IMR-90 (cell line): ENCODE measurements at regions not wholly inside any gene's neighbourhood (a gene's known extent, or its start where the extent isn't known, plus 50 kb on each side); places are given as distances from the start of the nearest gene placed in this dataset.

ENCODE experiments used
- ATAC-seq: fragments of 200-7000 bp; cut with Tn5 transposase; 2 replicates; pipeline ENCODE4 v1.9.1; 2020; ENCODE audit warnings: low read depth, mild to moderate bottlenecking, moderate library complexity
- BruUV-seq: library from RNA; stranded (reverse); fragments of 400-500 nt; replicated peaks from 2 replicates; lab custom pipeline; 2021; lab: Mats Ljungman, UMichigan
- CTCF ChIA-PET: fragments of 300-600 bp; formaldehyde crosslinking; extraction: SDS; loops from one replicate; lab custom pipeline; 2021; ENCODE audit warnings: antibody characterized with exemption; lab: Yijun Ruan, JAX
- POLR2A ChIA-PET: fragments of 300-600 bp; sonication (Branson Sonifier 250); formaldehyde crosslinking; loops from one replicate; lab custom pipeline; 2022; ENCODE audit warnings: antibody characterized with exemption; ENCODE audit not compliant: unreplicated experiment; lab: Charles Lee
- DNase-seq: peaks from one replicate; pipeline ENCODE4 v3.0.0; 2013
- H2AFZ ChIP-seq: replicated peaks from 2 replicates; pipeline ENCODE3; 2013; ENCODE audit warnings: low read length, mild to moderate bottlenecking; ENCODE audit not compliant: poor library complexity
- H2AK5ac ChIP-seq: 2 replicates; pipeline ENCODE4 v1.6.1; 2013; ENCODE audit warnings: low read depth, low read length, inconsistent platforms
- H2AK9ac ChIP-seq: replicated peaks from 2 replicates; pipeline ENCODE3; 2013; ENCODE audit warnings: mild to moderate bottlenecking, low read depth, low read length, moderate library complexity; ENCODE audit not compliant: poor library complexity
- H2BK120ac ChIP-seq: 2 replicates; pipeline ENCODE4 v1.6.1; 2013; ENCODE audit warnings: low read depth, low read length, inconsistent platforms
- H2BK15ac ChIP-seq: 3 replicates; pipeline ENCODE4 v1.6.1; 2013; ENCODE audit warnings: low read depth, low read length, inconsistent platforms
- H2BK20ac ChIP-seq: 2 replicates; pipeline ENCODE4 v1.6.1; 2013; ENCODE audit warnings: low read depth, mild to moderate bottlenecking, inconsistent platforms, low read length, moderate library complexity
- H2BK5ac ChIP-seq: 2 replicates; pipeline ENCODE4 v1.6.1; 2013; ENCODE audit warnings: mild to moderate bottlenecking, low read depth, low read length, inconsistent platforms; ENCODE audit not compliant: poor library complexity, severe bottlenecking
- H3K14ac ChIP-seq: replicated peaks from 2 replicates; pipeline ENCODE4 v1.6.1; 2013; ENCODE audit warnings: low read depth, low read length, inconsistent platforms
- H3K18ac ChIP-seq: 2 replicates; pipeline ENCODE4 v1.6.1; 2013; ENCODE audit warnings: low read depth, low read length, control low read depth
- H3K23ac ChIP-seq: 2 replicates; pipeline ENCODE4 v1.6.1; 2013; ENCODE audit warnings: low read depth, low read length, inconsistent platforms
- H3K27ac ChIP-seq: 2 replicates; pipeline ENCODE4 v1.5.1; 2013; ENCODE audit warnings: mild to moderate bottlenecking, control low read depth, low read length; ENCODE audit not compliant: insufficient read depth
- H3K27me3 ChIP-seq: 2 replicates; pipeline ENCODE4 v1.6.1; 2013; ENCODE audit warnings: low read length; ENCODE audit not compliant: control insufficient read depth, insufficient read depth
- H3K36me3 ChIP-seq: 2 replicates; pipeline ENCODE4 v1.6.1; 2013; ENCODE audit warnings: low read length, mixed read lengths; ENCODE audit not compliant: control insufficient read depth, insufficient read depth
- H3K4ac ChIP-seq: 2 replicates; pipeline ENCODE4 v1.6.1; 2013; ENCODE audit warnings: low read depth, low read length, inconsistent platforms
- H3K4me1 ChIP-seq: 2 replicates; pipeline ENCODE4 v1.6.1; 2013; ENCODE audit warnings: low read length, mixed read lengths; ENCODE audit not compliant: control insufficient read depth, insufficient read depth
- H3K4me2 ChIP-seq: 2 replicates; pipeline ENCODE4 v1.6.1; 2013; ENCODE audit warnings: low read depth, mild to moderate bottlenecking, control low read depth, low read length, moderate library complexity
- H3K4me3 ChIP-seq: 2 replicates; pipeline ENCODE4 v1.5.1; 2013; ENCODE audit warnings: low read depth, mild to moderate bottlenecking, control low read depth, low read length, moderate library complexity; ENCODE audit not compliant: insufficient read depth
- H3K56ac ChIP-seq: 2 replicates; pipeline ENCODE4 v1.6.1; 2013; ENCODE audit warnings: low read length, inconsistent platforms; ENCODE audit not compliant: insufficient read depth; ENCODE audit errors: extremely low read depth
- H3K79me1 ChIP-seq, 2 experiments: 2 replicates each; pipeline ENCODE4 v1.6.1; 2013; ENCODE audit warnings: low read length in 2 of 2, inconsistent platforms in 1 of 2, low read depth in 1 of 2
- H3K9ac ChIP-seq: 2 replicates; pipeline ENCODE4 v1.6.1; 2013; ENCODE audit warnings: low read depth, low read length, control low read depth
- H3K9me1 ChIP-seq: 2 replicates; pipeline ENCODE4 v1.6.1; 2013; ENCODE audit warnings: low read length, inconsistent platforms; ENCODE audit not compliant: insufficient read depth
- H3K9me3 ChIP-seq: 2 replicates; pipeline ENCODE4 v1.6.1; 2013; ENCODE audit warnings: low read length; ENCODE audit not compliant: control insufficient read depth, insufficient read depth
- H4K20me1 ChIP-seq: 2 replicates; pipeline ENCODE4 v1.6.1; 2013; ENCODE audit warnings: low read length, inconsistent platforms; ENCODE audit not compliant: insufficient read depth
- H4K5ac ChIP-seq: 2 replicates; pipeline ENCODE4 v1.6.1; 2013; ENCODE audit warnings: mild to moderate bottlenecking, low read depth, low read length, control low read depth
- H4K8ac ChIP-seq, 2 experiments: 2 replicates each; pipeline ENCODE4 v1.6.1; 2013; ENCODE audit warnings: low read depth in 2 of 2, low read length in 2 of 2, control low read depth in 1 of 2, inconsistent platforms in 1 of 2
- H4K91ac ChIP-seq: 2 replicates; pipeline ENCODE4 v1.6.1; 2013; ENCODE audit warnings: low read depth, low read length, inconsistent platforms; ENCODE audit not compliant: insufficient read depth
- MAFK ChIP-seq: IDR thresholded peaks from 2 replicates; pipeline ENCODE4 v1.6.1; 2012; ENCODE audit warnings: low read depth, low read length, improper control_type of control experiment
- NFE2L2 ChIP-seq: fragments of 150-350 bp; IDR thresholded peaks from 2 replicates; pipeline ENCODE4 v1.6.1; 2016; ENCODE audit warnings: low read depth, mild to moderate bottlenecking, low read length
- RCOR1 ChIP-seq: IDR thresholded peaks from 2 replicates; pipeline ENCODE4 v1.6.1; 2012; ENCODE audit warnings: mild to moderate bottlenecking, low read length, improper control_type of control experiment; ENCODE audit not compliant: insufficient replicate concordance
- SMC3 ChIP-seq: fragments of 150-350 bp; IDR thresholded peaks from 2 replicates; pipeline ENCODE4 v1.6.1; 2016; ENCODE audit warnings: low read depth, mild to moderate bottlenecking, antibody characterized with exemption, low read length, moderate library complexity
- WGBS, 2 experiments: methylation state at CpG; one replicate each; pipeline versions ENCODE4 v1.1.5 to v1.1.7; 2013; ENCODE audit warnings: missing lambda C conversion rate in 2 of 2; ENCODE audit not compliant: insufficient read length in 1 of 2; ENCODE audit errors: extremely low coverage in 2 of 2; 5-methylcytosine and 5-hydroxymethylcytosine counted together
- dilution Hi-C: fragments of 300-500 bp; cut with HindIII; formaldehyde crosslinking; loops from one replicate; pipeline ENCODE4 v1.14.3; 2018; ENCODE audit warnings: low sequenced_read_pairs; ENCODE audit not compliant: unreplicated experiment
- in situ Hi-C: fragments of 300-500 bp; cut with MboI; formaldehyde crosslinking; loops from 3 replicates; pipeline ENCODE4 v1.14.3; 2019; ENCODE audit warnings: low sequenced_read_pairs, inconsistent platforms, mixed read lengths
- intact Hi-C: fragments of 100-400 bp; cut with micrococcal nuclease; formaldehyde crosslinking; loops from 2 replicates; pipeline ENCODE4 v1.10.0; 2022
- TF ChIP-seq, protein P1 (sequence below): fragments of 150-350 bp; IDR thresholded peaks from 2 replicates; pipeline ENCODE4 v1.6.1; 2016; ENCODE audit warnings: low read depth, mild to moderate bottlenecking, low read length, moderate library complexity, borderline replicate concordance
- TF ChIP-seq, protein P2 (sequence below): conservative IDR thresholded peaks from 2 replicates; pipeline ENCODE4 v1.5.1; 2012; ENCODE audit warnings: mild to moderate bottlenecking, low read depth, low read length, improper control_type of control experiment

DNA sequence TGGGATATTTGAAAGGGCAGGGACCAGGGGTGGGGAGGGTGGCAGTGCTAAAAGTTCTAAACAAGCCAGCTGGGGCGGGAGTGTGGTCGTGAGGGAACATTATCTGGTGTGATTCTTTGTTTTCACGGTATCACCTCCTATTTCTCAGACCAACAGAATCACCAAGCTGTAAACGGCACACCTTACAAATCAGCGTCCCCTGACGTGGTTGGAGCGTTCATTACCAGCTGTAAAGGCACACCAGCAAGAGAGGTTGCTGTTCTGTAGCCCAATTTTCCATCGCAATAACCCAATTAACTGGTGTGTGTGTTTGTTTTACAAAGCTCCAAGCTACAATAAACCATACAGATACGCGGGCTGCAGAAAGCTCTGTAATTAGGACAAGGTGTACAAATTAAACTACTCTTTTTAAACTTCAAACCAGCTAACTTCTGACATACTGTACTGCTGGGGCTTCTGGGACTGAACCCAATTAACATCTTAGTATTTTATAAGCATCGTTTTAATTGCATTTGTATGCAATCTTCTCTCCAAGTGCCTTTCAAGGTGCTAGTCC is 303.6 kb upstream of the CLINT1 start:
- BruUV-seq, result no TSS peak
- POLR2A ChIA-PET, result no interaction called here
- intact Hi-C loops (no loop called here), dilution Hi-C loops (no loop called here), in situ Hi-C loops (no loop called here)
- Histone ChIP-seq H4K8ac (no peak overlapping the region), H3K56ac (no peak overlapping the region), H2BK15ac (no peak overlapping the region), H3K4ac (no peak overlapping the region), H4K5ac (no peak overlapping the region), H2BK120ac (no peak overlapping the region), H3K79me1 (no peaks in the 10 kb centered on the region), H3K18ac (no peak overlapping the region), H3K14ac (no peak overlapping the region), H2BK20ac (no peak overlapping the region), H3K4me2 (no peak overlapping the region), H3K4me3 (no peak overlapping the region), H3K27me3 (no peaks in the 10 kb centered on the region), H4K91ac (no peak overlapping the region), H4K20me1 (no peaks in the 10 kb centered on the region), H3K4me1 (no peaks in the 10 kb centered on the region), H3K9ac (no peak overlapping the region), H3K36me3 (no peaks in the 10 kb centered on the region), H3K9me1 (no peaks in the 10 kb centered on the region), H3K9me3 (no peaks in the 10 kb centered on the region), H2BK5ac (no peak overlapping the region), H2AK5ac (no peak overlapping the region), H3K27ac (no peak overlapping the region), H2AK9ac (no peak overlapping the region), H2AFZ (no peak overlapping the region), H3K23ac (no peak overlapping the region)
- CTCF ChIA-PET, result interaction anchor here (0.7 kb wide), 1 partner anchor 535 kb away, joined by 3 read pairs; no protein-coding TSS in a partner anchor
- TF ChIP-seq, protein P1, sequence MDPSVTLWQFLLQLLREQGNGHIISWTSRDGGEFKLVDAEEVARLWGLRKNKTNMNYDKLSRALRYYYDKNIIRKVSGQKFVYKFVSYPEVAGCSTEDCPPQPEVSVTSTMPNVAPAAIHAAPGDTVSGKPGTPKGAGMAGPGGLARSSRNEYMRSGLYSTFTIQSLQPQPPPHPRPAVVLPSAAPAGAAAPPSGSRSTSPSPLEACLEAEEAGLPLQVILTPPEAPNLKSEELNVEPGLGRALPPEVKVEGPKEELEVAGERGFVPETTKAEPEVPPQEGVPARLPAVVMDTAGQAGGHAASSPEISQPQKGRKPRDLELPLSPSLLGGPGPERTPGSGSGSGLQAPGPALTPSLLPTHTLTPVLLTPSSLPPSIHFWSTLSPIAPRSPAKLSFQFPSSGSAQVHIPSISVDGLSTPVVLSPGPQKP, result no peak
- TF ChIP-seq, protein P2, sequence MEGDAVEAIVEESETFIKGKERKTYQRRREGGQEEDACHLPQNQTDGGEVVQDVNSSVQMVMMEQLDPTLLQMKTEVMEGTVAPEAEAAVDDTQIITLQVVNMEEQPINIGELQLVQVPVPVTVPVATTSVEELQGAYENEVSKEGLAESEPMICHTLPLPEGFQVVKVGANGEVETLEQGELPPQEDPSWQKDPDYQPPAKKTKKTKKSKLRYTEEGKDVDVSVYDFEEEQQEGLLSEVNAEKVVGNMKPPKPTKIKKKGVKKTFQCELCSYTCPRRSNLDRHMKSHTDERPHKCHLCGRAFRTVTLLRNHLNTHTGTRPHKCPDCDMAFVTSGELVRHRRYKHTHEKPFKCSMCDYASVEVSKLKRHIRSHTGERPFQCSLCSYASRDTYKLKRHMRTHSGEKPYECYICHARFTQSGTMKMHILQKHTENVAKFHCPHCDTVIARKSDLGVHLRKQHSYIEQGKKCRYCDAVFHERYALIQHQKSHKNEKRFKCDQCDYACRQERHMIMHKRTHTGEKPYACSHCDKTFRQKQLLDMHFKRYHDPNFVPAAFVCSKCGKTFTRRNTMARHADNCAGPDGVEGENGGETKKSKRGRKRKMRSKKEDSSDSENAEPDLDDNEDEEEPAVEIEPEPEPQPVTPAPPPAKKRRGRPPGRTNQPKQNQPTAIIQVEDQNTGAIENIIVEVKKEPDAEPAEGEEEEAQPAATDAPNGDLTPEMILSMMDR, result no peak
- no peak for TF ChIP-seq RCOR1
- TF ChIP-seq SMC3, result no peak
- no peak for TF ChIP-seq NFE2L2
- TF ChIP-seq MAFK, result no peak
- no peak for ATAC-seq
- no CpG with 5 or more reads among the region's 11 CpGs for WGBS, 2 experiments
- no peak for DNase-seq
